ENCODE measurements at regions not wholly inside any gene's neighbourhood (a gene's known extent, or its start where the extent isn't known, plus 50 kb on each side); places are given as distances from the start of the nearest gene placed in this dataset.

DNA sequence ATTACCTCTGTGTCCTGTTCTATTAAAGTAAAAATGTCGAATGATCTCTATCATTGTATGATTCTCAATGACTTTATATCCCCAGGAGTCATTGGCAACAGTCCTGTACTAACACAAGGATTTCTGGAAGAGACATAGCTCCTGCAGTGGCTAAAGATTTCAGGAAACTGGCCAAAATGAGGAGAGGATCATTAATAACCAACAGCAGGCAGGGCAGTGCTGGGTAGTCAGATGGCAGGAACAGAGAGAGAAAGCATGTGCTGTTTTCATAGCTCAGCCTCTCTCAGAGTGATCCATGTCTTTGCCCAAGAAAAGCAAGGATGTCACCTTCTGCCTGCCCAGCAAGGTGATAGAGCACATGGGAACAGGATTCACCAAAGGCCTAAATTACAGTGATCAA lies 604.7 kb upstream of the PLXNA2 start:
- Histone ChIP-seq H3K27me3 (replicated peaks; ENCODE audit: control insufficient read depth, insufficient read depth, low read length) (no peaks in the 10 kb centered on the region; the same call in 1 of the 2 replicates), H3K36me3 (ENCODE audit: control insufficient read depth, insufficient read depth, low read length) (no peaks in the 10 kb centered on the region), H3K4me3 (ENCODE audit: low read depth, low read length) (no peak overlapping the region), H3K4me1 (no peaks in the 10 kb centered on the region), H3K9me3 (no peaks in the 10 kb centered on the region)
- Mint-ChIP-seq H3K36me3 (ENCODE audit: insufficient read depth, unreplicated experiment) (no peaks in the 10 kb centered on the region), H3K27me3 (ENCODE audit: insufficient read depth, unreplicated experiment) (peaks cover 17% of the 10 kb centered on the region), H3K4me1 (ENCODE audit: low read depth, unreplicated experiment) (no peaks in the 10 kb centered on the region), H3K27ac (ENCODE audit: unreplicated experiment) (no peak overlapping the region), H3K4me3 (ENCODE audit: unreplicated experiment) (no peak overlapping the region), H3K9me3 (ENCODE audit: unreplicated experiment) (peaks cover 10% of the 10 kb centered on the region)
- CTCF ChIA-PET = no interaction called here
- POLR2A ChIA-PET = no interaction called here
- no peak for DNase-seq
- BruUV-seq (replicated peaks) = no TSS peak
- intact Hi-C loops (cut with micrococcal nuclease; ENCODE audit: unreplicated experiment) = no loop called here
- TF ChIP-seq, protein P1, sequence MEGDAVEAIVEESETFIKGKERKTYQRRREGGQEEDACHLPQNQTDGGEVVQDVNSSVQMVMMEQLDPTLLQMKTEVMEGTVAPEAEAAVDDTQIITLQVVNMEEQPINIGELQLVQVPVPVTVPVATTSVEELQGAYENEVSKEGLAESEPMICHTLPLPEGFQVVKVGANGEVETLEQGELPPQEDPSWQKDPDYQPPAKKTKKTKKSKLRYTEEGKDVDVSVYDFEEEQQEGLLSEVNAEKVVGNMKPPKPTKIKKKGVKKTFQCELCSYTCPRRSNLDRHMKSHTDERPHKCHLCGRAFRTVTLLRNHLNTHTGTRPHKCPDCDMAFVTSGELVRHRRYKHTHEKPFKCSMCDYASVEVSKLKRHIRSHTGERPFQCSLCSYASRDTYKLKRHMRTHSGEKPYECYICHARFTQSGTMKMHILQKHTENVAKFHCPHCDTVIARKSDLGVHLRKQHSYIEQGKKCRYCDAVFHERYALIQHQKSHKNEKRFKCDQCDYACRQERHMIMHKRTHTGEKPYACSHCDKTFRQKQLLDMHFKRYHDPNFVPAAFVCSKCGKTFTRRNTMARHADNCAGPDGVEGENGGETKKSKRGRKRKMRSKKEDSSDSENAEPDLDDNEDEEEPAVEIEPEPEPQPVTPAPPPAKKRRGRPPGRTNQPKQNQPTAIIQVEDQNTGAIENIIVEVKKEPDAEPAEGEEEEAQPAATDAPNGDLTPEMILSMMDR (IDR thresholded peaks at IDR 0.05; ENCODE audit: insufficient read depth in 1 of 2, low read depth in 1 of 2, low read length in 1 of 2, severe bottlenecking in 1 of 2, unreplicated experiment in 1 of 2) = no peak

DNA sequence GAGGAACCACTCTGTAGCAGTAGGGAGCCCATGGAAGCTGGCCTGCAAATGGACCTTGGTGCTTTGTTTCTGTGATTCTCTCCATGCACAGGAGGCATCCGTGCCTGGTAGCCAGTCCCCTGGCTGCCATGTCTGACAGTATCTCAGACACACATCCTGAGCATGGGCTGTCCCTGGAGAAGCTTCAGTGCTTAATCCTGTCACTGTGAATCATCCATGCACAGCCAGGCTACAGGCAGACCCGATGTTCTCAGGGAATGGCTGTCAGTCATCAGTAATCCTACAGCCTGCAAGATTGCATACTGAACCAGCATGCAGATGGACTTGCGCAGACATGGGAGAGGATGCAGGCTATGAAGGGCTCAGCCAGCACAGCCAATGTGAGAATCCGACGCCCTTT lies 606.3 kb upstream of the PLXNA2 start:
- no peaks in the 10 kb centered on the region; the same call in 1 of the 2 replicates for H3K27me3 ChIP-seq (replicated peaks; ENCODE audit: control insufficient read depth, insufficient read depth, low read length)
- TF ChIP-seq, protein P1 (IDR thresholded peaks at IDR 0.05; ENCODE audit: insufficient read depth in 1 of 2, low read depth in 1 of 2, low read length in 1 of 2, severe bottlenecking in 1 of 2, unreplicated experiment in 1 of 2) = no peak
- intact Hi-C loops (cut with micrococcal nuclease; ENCODE audit: unreplicated experiment) = no loop called here
- H3K4me3 Mint-ChIP-seq (ENCODE audit: unreplicated experiment) = no peak overlapping the region
- DNase-seq = no peak
- H3K4me1 Mint-ChIP-seq (ENCODE audit: low read depth, unreplicated experiment) = no peaks in the 10 kb centered on the region
- H3K27me3 Mint-ChIP-seq (ENCODE audit: insufficient read depth, unreplicated experiment) = peaks cover 15% of the 10 kb centered on the region
- H3K27ac Mint-ChIP-seq (ENCODE audit: unreplicated experiment) = no peak overlapping the region
- no peaks in the 10 kb centered on the region for H3K9me3 Mint-ChIP-seq (ENCODE audit: unreplicated experiment)
- BruUV-seq (replicated peaks) = no TSS peak
- no peaks in the 10 kb centered on the region for H3K4me1 ChIP-seq
- H3K36me3 Mint-ChIP-seq (ENCODE audit: insufficient read depth, unreplicated experiment) = no peaks in the 10 kb centered on the region
- POLR2A ChIA-PET = no interaction called here
- CTCF ChIA-PET = no interaction called here
- H3K36me3 ChIP-seq (ENCODE audit: control insufficient read depth, insufficient read depth, low read length) = no peaks in the 10 kb centered on the region
- no peak overlapping the region for H3K4me3 ChIP-seq (ENCODE audit: low read depth, low read length)
- H3K9me3 ChIP-seq = no peaks in the 10 kb centered on the region

GRCh38 chr1:208851366-208851765 lies 607.2 kb upstream of the PLXNA2 start:
- Histone ChIP-seq H3K36me3 (ENCODE audit: control insufficient read depth, insufficient read depth, low read length) (no peaks in the 10 kb centered on the region), H3K27me3 (replicated peaks; ENCODE audit: control insufficient read depth, insufficient read depth, low read length) (no peaks in the 10 kb centered on the region; the same call in 1 of the 2 replicates), H3K4me3 (ENCODE audit: low read depth, low read length) (no peak overlapping the region), H3K9me3 (no peaks in the 10 kb centered on the region), H3K4me1 (no peaks in the 10 kb centered on the region)
- H3K27ac Mint-ChIP-seq (ENCODE audit: unreplicated experiment) = no peak overlapping the region
- no peak overlapping the region for H3K4me3 Mint-ChIP-seq (ENCODE audit: unreplicated experiment)
- peaks cover 15% of the 10 kb centered on the region for H3K27me3 Mint-ChIP-seq (ENCODE audit: insufficient read depth, unreplicated experiment)
- POLR2A ChIA-PET = no interaction called here
- H3K36me3 Mint-ChIP-seq (ENCODE audit: insufficient read depth, unreplicated experiment) = no peaks in the 10 kb centered on the region
- TF ChIP-seq, protein P1 (IDR thresholded peaks at IDR 0.05; ENCODE audit: insufficient read depth in 1 of 2, low read depth in 1 of 2, low read length in 1 of 2, severe bottlenecking in 1 of 2, unreplicated experiment in 1 of 2) = no peak
- CTCF ChIA-PET = no interaction called here
- no TSS peak for BruUV-seq (replicated peaks)
- no peak for DNase-seq
- intact Hi-C loops (cut with micrococcal nuclease; ENCODE audit: unreplicated experiment) = no loop called here
- no peaks in the 10 kb centered on the region for H3K4me1 Mint-ChIP-seq (ENCODE audit: low read depth, unreplicated experiment)
- no peaks in the 10 kb centered on the region for H3K9me3 Mint-ChIP-seq (ENCODE audit: unreplicated experiment)

Measured in Caco-2 (cell line).